NCI-H2107 treated with DMSO at 0.1 percent for 48 hours (cell line): ENCODE measurements at regions not wholly inside any gene's neighbourhood (a gene's known extent, or its start where the extent isn't known, plus 50 kb on each side); places are given as distances from the start of the nearest gene placed in this dataset.
A peak's percentile ranks its signal among the peaks of the same experiment; 100 is the strongest.

Experiments
- DNase-seq: peaks from one replicate; lab custom pipeline; 2025; ENCODE audit not compliant: unreplicated experiment; lab: John Stamatoyannopoulos, UW

- DNase-seq = no peak
Measured at GRCh38 chr10:29063806-29064644, 224.8 kb upstream of the LYZL1 start.

GRCh38 chr10:29064680-29065079 is 224.2 kb upstream of the LYZL1 start:
- no peak for DNase-seq

- DNase-seq = no peak
Measured at GRCh38 chr10:29067161-29067560, 221.7 kb upstream of the LYZL1 start.

GRCh38 chr10:29067628-29068027 is 221.2 kb upstream of the LYZL1 start:
- no peak for DNase-seq

GRCh38 chr10:29068302-29068701 is 220.6 kb upstream of the LYZL1 start:
- no peak for DNase-seq

GRCh38 chr10:29068966-29069365 is 219.9 kb upstream of the LYZL1 start:
- DNase-seq = no peak

GRCh38 chr10:29069941-29070340 is 218.9 kb upstream of the LYZL1 start:
- DNase-seq = no peak

GRCh38 chr10:29078919-29079318 is 210.0 kb upstream of the LYZL1 start:
- DNase-seq = peak; percentile 78

GRCh38 chr10:29081231-29081630 is 207.6 kb upstream of the LYZL1 start:
- DNase-seq = no peak

- no peak for DNase-seq
Measured at GRCh38 chr10:29081951-29082685, 206.8 kb upstream of the LYZL1 start.

GRCh38 chr10:29083096-29083495 is 205.8 kb upstream of the LYZL1 start:
- no peak for DNase-seq

- no peak for DNase-seq
Measured at GRCh38 chr10:29084681-29085307, 204.1 kb upstream of the LYZL1 start.

GRCh38 chr10:29089091-29089490 is 199.8 kb upstream of the LYZL1 start:
- DNase-seq = no peak

GRCh38 chr10:29096303-29096824 is 192.5 kb upstream of the LYZL1 start:
- DNase-seq = no peak

GRCh38 chr10:29098423-29098822 is 190.4 kb upstream of the LYZL1 start:
- DNase-seq = no peak

GRCh38 chr10:29099001-29099400 is 189.9 kb upstream of the LYZL1 start:
- DNase-seq = no peak

GRCh38 chr10:29099415-29099814 is 189.5 kb upstream of the LYZL1 start:
- no peak for DNase-seq

- no peak for DNase-seq
Measured at GRCh38 chr10:29100505-29100904, 188.4 kb upstream of the LYZL1 start.

- DNase-seq = no peak
Measured at GRCh38 chr10:29102233-29102632, 186.6 kb upstream of the LYZL1 start.

GRCh38 chr10:29102636-29103035 is 186.2 kb upstream of the LYZL1 start:
- no peak for DNase-seq

GRCh38 chr10:29104661-29105399 is 184.0 kb upstream of the LYZL1 start:
- no peak for DNase-seq
